ENCODE measurements at regions not wholly inside any gene's neighbourhood (a gene's known extent, or its start where the extent isn't known, plus 50 kb on each side); places are given as distances from the start of the nearest gene placed in this dataset.

- H3K4me3 ChIP-seq (ENCODE audit: low read depth, low read length, poor library complexity, severe bottlenecking) = no peak overlapping the region
- H3K4me1 ChIP-seq (ENCODE audit: insufficient read depth, low read length, poor library complexity, severe bottlenecking) = peaks cover 1% of the 10 kb centered on the region
- intact Hi-C loops (cut with micrococcal nuclease; ENCODE audit: unreplicated experiment) = no loop called here
- H3K27ac ChIP-seq (ENCODE audit: low read depth, low read length, poor library complexity, severe bottlenecking) = no peak overlapping the region
- ChIA-PET CTCF (ENCODE audit: unreplicated experiment) (no interaction called here), POLR2A (interaction anchor here (0.7 to 2.0 kb wide), 4 partner anchors 15 to 169 kb away, joined by 3 to 9 read pairs (median 4); no protein-coding TSS in a partner anchor)
- H3K9me3 ChIP-seq (ENCODE audit: low read length) = no peaks in the 10 kb centered on the region
- H2AFZ ChIP-seq (ENCODE audit: low read length) = no peak overlapping the region
- no peak for DNase-seq (ENCODE audit: low spot score)
- no peaks in the 10 kb centered on the region for H3K79me2 ChIP-seq (ENCODE audit: insufficient read depth, low read depth, low read length)
- no peak overlapping the region for H3K4me2 ChIP-seq (ENCODE audit: low read length)
- TF ChIP-seq EZH2phosphoT487 (IDR thresholded peaks at IDR 0.05; ENCODE audit: borderline replicate concordance, low read depth, low read length) = no peak
- no peak for TF ChIP-seq CTCF (conservative IDR thresholded peaks at IDR 0.05; ENCODE audit: low read length)
- H4K20me1 ChIP-seq (ENCODE audit: insufficient read depth, low read length) = no peaks in the 10 kb centered on the region
- BruUV-seq (replicated peaks) = no TSS peak
- no peaks in the 10 kb centered on the region for H3K9me2 ChIP-seq (ENCODE audit: insufficient read depth, low read length)
- H3K36me3 ChIP-seq (ENCODE audit: insufficient read depth, low read length) = no peaks in the 10 kb centered on the region
These were observed 324.2 kb upstream of the MAN1A1 start for GRCh38 chr6:119673741-119674140.

GRCh38 chr6:119672725-119673124, 323.2 kb upstream of the MAN1A1 start:
- ChIA-PET POLR2A (interaction anchor here (2.0 kb wide), 1 partner anchor 14 kb away, joined by 9 read pairs; no protein-coding TSS in a partner anchor), CTCF (ENCODE audit: unreplicated experiment) (interaction anchor here (0.6 kb wide), 1 partner anchor 308 kb away, joined by 3 read pairs; no protein-coding TSS in a partner anchor)
- Histone ChIP-seq H2AFZ (ENCODE audit: low read length) (no peak overlapping the region), H3K4me3 (ENCODE audit: low read depth, low read length, poor library complexity, severe bottlenecking) (no peak overlapping the region), H3K4me1 (ENCODE audit: insufficient read depth, low read length, poor library complexity, severe bottlenecking) (peaks cover 3% of the 10 kb centered on the region), H3K79me2 (ENCODE audit: insufficient read depth, low read depth, low read length) (no peaks in the 10 kb centered on the region), H3K36me3 (ENCODE audit: insufficient read depth, low read length) (no peaks in the 10 kb centered on the region), H3K27ac (ENCODE audit: low read depth, low read length, poor library complexity, severe bottlenecking) (no peak overlapping the region), H3K4me2 (ENCODE audit: low read length) (no peak overlapping the region), H3K9me3 (ENCODE audit: low read length) (no peaks in the 10 kb centered on the region), H3K9me2 (ENCODE audit: insufficient read depth, low read length) (no peaks in the 10 kb centered on the region), H4K20me1 (ENCODE audit: insufficient read depth, low read length) (no peaks in the 10 kb centered on the region)
- no TSS peak for BruUV-seq (replicated peaks)
- intact Hi-C loops (cut with micrococcal nuclease; ENCODE audit: unreplicated experiment) = no loop called here
- no peak for DNase-seq (ENCODE audit: low spot score)
- no peak for TF ChIP-seq CTCF (conservative IDR thresholded peaks at IDR 0.05; ENCODE audit: low read length)
- no peak for TF ChIP-seq EZH2phosphoT487 (IDR thresholded peaks at IDR 0.05; ENCODE audit: borderline replicate concordance, low read depth, low read length)

- BruUV-seq (replicated peaks) = no TSS peak
- TF ChIP-seq EZH2phosphoT487 (IDR thresholded peaks at IDR 0.05; ENCODE audit: borderline replicate concordance, low read depth, low read length) (no peak), CTCF (conservative IDR thresholded peaks at IDR 0.05; ENCODE audit: low read length) (no peak)
- H3K4me1 ChIP-seq (ENCODE audit: insufficient read depth, low read length, poor library complexity, severe bottlenecking) = peaks cover 3% of the 10 kb centered on the region
- no peak overlapping the region for H3K27ac ChIP-seq (ENCODE audit: low read depth, low read length, poor library complexity, severe bottlenecking)
- POLR2A ChIA-PET = no interaction called here
- H2AFZ ChIP-seq (ENCODE audit: low read length) = no peak overlapping the region
- intact Hi-C loops (cut with micrococcal nuclease; ENCODE audit: unreplicated experiment) = no loop called here
- H3K36me3 ChIP-seq (ENCODE audit: insufficient read depth, low read length) = no peaks in the 10 kb centered on the region
- CTCF ChIA-PET (ENCODE audit: unreplicated experiment) = no interaction called here
- no peaks in the 10 kb centered on the region for H3K9me2 ChIP-seq (ENCODE audit: insufficient read depth, low read length)
- H4K20me1 ChIP-seq (ENCODE audit: insufficient read depth, low read length) = no peaks in the 10 kb centered on the region
- H3K79me2 ChIP-seq (ENCODE audit: insufficient read depth, low read depth, low read length) = no peaks in the 10 kb centered on the region
- H3K4me3 ChIP-seq (ENCODE audit: low read depth, low read length, poor library complexity, severe bottlenecking) = no peak overlapping the region
- no peaks in the 10 kb centered on the region for H3K9me3 ChIP-seq (ENCODE audit: low read length)
- H3K4me2 ChIP-seq (ENCODE audit: low read length) = no peak overlapping the region
- no peak for DNase-seq (ENCODE audit: low spot score)
These were observed 321.5 kb upstream of the MAN1A1 start for GRCh38 chr6:119671105-119671504.
